ENCODE measurements at regions not wholly inside any gene's neighbourhood (a gene's known extent, or its start where the extent isn't known, plus 50 kb on each side); places are given as distances from the start of the nearest gene placed in this dataset.

GRCh38 chr11:29801561-29801960 is 215.3 kb downstream of the KCNA4 start:
- no peak overlapping the region for H3K4me2 ChIP-seq (ENCODE audit: insufficient read depth, low read length)
- no peaks in the 10 kb centered on the region for H3K27me3 ChIP-seq (ENCODE audit: insufficient read depth, low read length, poor library complexity)
- no peak overlapping the region for H2AFZ ChIP-seq (ENCODE audit: low read depth, low read length)
- no peak overlapping the region for H3K27ac ChIP-seq (ENCODE audit: low read length)
- H3K9ac ChIP-seq (ENCODE audit: low read depth, low read length): no peak overlapping the region
- no peak for TF ChIP-seq EZH2 (IDR thresholded peaks at IDR 0.05; ENCODE audit: borderline replicate concordance, low read depth, low read length, severe bottlenecking)
- TF ChIP-seq CTCF (IDR thresholded peaks at IDR 0.05; ENCODE audit: borderline replicate concordance, extremely low read depth, low read length, poor library complexity, severe bottlenecking): no peak
- no peaks in the 10 kb centered on the region for H3K79me2 ChIP-seq (ENCODE audit: insufficient read depth, low read length)
- H4K20me1 ChIP-seq (ENCODE audit: insufficient read depth, low read length): no peaks in the 10 kb centered on the region
- H3K36me3 ChIP-seq (ENCODE audit: insufficient read depth, low read length): no peaks in the 10 kb centered on the region
- H3K4me1 ChIP-seq (ENCODE audit: insufficient read depth, low read length): no peaks in the 10 kb centered on the region
- H3K4me3 ChIP-seq (ENCODE audit: low read depth in 1 of 2, low read length in 2 of 2): no peak overlapping the region
- H3K9me3 ChIP-seq (ENCODE audit: insufficient read depth, low read length, severe bottlenecking): no peaks in the 10 kb centered on the region
- no peak for DNase-seq
- ATAC-seq (ENCODE audit: insufficient read depth, low read depth): no peak

- Histone ChIP-seq H3K4me2 (ENCODE audit: insufficient read depth, low read length) (no peak overlapping the region), H2AFZ (ENCODE audit: low read depth, low read length) (no peak overlapping the region), H3K9me3 (ENCODE audit: insufficient read depth, low read length, severe bottlenecking) (no peaks in the 10 kb centered on the region), H3K79me2 (ENCODE audit: insufficient read depth, low read length) (no peaks in the 10 kb centered on the region), H3K27me3 (ENCODE audit: insufficient read depth, low read length, poor library complexity) (no peaks in the 10 kb centered on the region), H3K4me3 (ENCODE audit: low read depth in 1 of 2, low read length in 2 of 2) (no peak overlapping the region), H3K9ac (ENCODE audit: low read depth, low read length) (no peak overlapping the region), H3K36me3 (ENCODE audit: insufficient read depth, low read length) (no peaks in the 10 kb centered on the region), H3K27ac (ENCODE audit: low read length) (no peak overlapping the region), H3K4me1 (ENCODE audit: insufficient read depth, low read length) (no peaks in the 10 kb centered on the region), H4K20me1 (ENCODE audit: insufficient read depth, low read length) (no peaks in the 10 kb centered on the region)
- ATAC-seq (ENCODE audit: insufficient read depth, low read depth) (no peak), DNase-seq (no peak)
- TF ChIP-seq EZH2 (IDR thresholded peaks at IDR 0.05; ENCODE audit: borderline replicate concordance, low read depth, low read length, severe bottlenecking): no peak
- no peak for TF ChIP-seq CTCF (IDR thresholded peaks at IDR 0.05; ENCODE audit: borderline replicate concordance, extremely low read depth, low read length, poor library complexity, severe bottlenecking)
Measured at GRCh38 chr11:29786092-29786491, 230.7 kb downstream of the KCNA4 start.

- Histone ChIP-seq H3K79me2 (ENCODE audit: insufficient read depth, low read length) (no peaks in the 10 kb centered on the region), H3K9me3 (ENCODE audit: insufficient read depth, low read length, severe bottlenecking) (no peaks in the 10 kb centered on the region), H3K27me3 (ENCODE audit: insufficient read depth, low read length, poor library complexity) (no peaks in the 10 kb centered on the region), H3K4me2 (ENCODE audit: insufficient read depth, low read length) (no peak overlapping the region), H2AFZ (ENCODE audit: low read depth, low read length) (no peak overlapping the region), H3K27ac (ENCODE audit: low read length) (no peak overlapping the region), H3K9ac (ENCODE audit: low read depth, low read length) (no peak overlapping the region), H3K36me3 (ENCODE audit: insufficient read depth, low read length) (no peaks in the 10 kb centered on the region), H4K20me1 (ENCODE audit: insufficient read depth, low read length) (no peaks in the 10 kb centered on the region), H3K4me3 (ENCODE audit: low read depth in 1 of 2, low read length in 2 of 2) (no peak overlapping the region), H3K4me1 (ENCODE audit: insufficient read depth, low read length) (no peaks in the 10 kb centered on the region)
- DNase-seq (no peak), ATAC-seq (ENCODE audit: insufficient read depth, low read depth) (no peak)
- TF ChIP-seq EZH2 (IDR thresholded peaks at IDR 0.05; ENCODE audit: borderline replicate concordance, low read depth, low read length, severe bottlenecking): no peak
- no peak for TF ChIP-seq CTCF (IDR thresholded peaks at IDR 0.05; ENCODE audit: borderline replicate concordance, extremely low read depth, low read length, poor library complexity, severe bottlenecking)
Measured at GRCh38 chr11:29783506-29783905, 233.3 kb downstream of the KCNA4 start.

GRCh38 chr11:29782447-29782846 is 234.4 kb downstream of the KCNA4 start:
- no peaks in the 10 kb centered on the region for H3K36me3 ChIP-seq (ENCODE audit: insufficient read depth, low read length)
- no peak overlapping the region for H3K27ac ChIP-seq (ENCODE audit: low read length)
- no peak overlapping the region for H3K4me2 ChIP-seq (ENCODE audit: insufficient read depth, low read length)
- H3K4me1 ChIP-seq (ENCODE audit: insufficient read depth, low read length): no peaks in the 10 kb centered on the region
- H3K27me3 ChIP-seq (ENCODE audit: insufficient read depth, low read length, poor library complexity): no peaks in the 10 kb centered on the region
- TF ChIP-seq EZH2 (IDR thresholded peaks at IDR 0.05; ENCODE audit: borderline replicate concordance, low read depth, low read length, severe bottlenecking): no peak
- no peak for TF ChIP-seq CTCF (IDR thresholded peaks at IDR 0.05; ENCODE audit: borderline replicate concordance, extremely low read depth, low read length, poor library complexity, severe bottlenecking)
- ATAC-seq (ENCODE audit: insufficient read depth, low read depth) (no peak), DNase-seq (no peak)
- no peaks in the 10 kb centered on the region for H3K9me3 ChIP-seq (ENCODE audit: insufficient read depth, low read length, severe bottlenecking)
- no peak overlapping the region for H3K9ac ChIP-seq (ENCODE audit: low read depth, low read length)
- no peak overlapping the region for H2AFZ ChIP-seq (ENCODE audit: low read depth, low read length)
- no peak overlapping the region for H3K4me3 ChIP-seq (ENCODE audit: low read depth in 1 of 2, low read length in 2 of 2)
- no peaks in the 10 kb centered on the region for H3K79me2 ChIP-seq (ENCODE audit: insufficient read depth, low read length)
- no peaks in the 10 kb centered on the region for H4K20me1 ChIP-seq (ENCODE audit: insufficient read depth, low read length)

Data from DND-41 (cell line).